ENCODE measurements at regions not wholly inside any gene's neighbourhood (a gene's known extent, or its start where the extent isn't known, plus 50 kb on each side); places are given as distances from the start of the nearest gene placed in this dataset.
"Not testable (repeated sequence)": the region's sequence is repeated elsewhere in the genome, so short reads cannot be mapped to it uniquely, and the experiment has no call there.

- H3K27ac ChIP-seq (ENCODE audit: low read depth in 1 of 2, low read length in 1 of 2) = no peak overlapping the region
- no peaks in the 10 kb centered on the region for H3K9me3 ChIP-seq (ENCODE audit: control insufficient read depth in 2 of 2, insufficient read depth in 1 of 2, low read length in 1 of 2)
- no peaks in the 10 kb centered on the region for H3K36me3 ChIP-seq (ENCODE audit: control insufficient read depth in 2 of 2, insufficient read depth in 2 of 2, low read length in 1 of 2)
- no peak overlapping the region for H3K4me3 ChIP-seq (ENCODE audit: low read length in 2 of 2)
- WGBS = 85% methylated on average over 2 of the region's 2 CpGs
- DNase-seq (ENCODE audit: low read depth in 6 of 9, low spot score in 9 of 9) = no peak
- no peaks in the 10 kb centered on the region for H3K27me3 ChIP-seq (ENCODE audit: control insufficient read depth in 2 of 2, insufficient read depth in 1 of 2, low read length in 1 of 2)
- H3K4me1 ChIP-seq (ENCODE audit: control insufficient read depth in 2 of 2, insufficient read depth in 2 of 2, low read length in 2 of 2) = no peaks in the 10 kb centered on the region
These were observed 432.5 kb downstream of the HS3ST3B1 start for GRCh38 chr17:14733376-14733775.

- H3K4me3 ChIP-seq (ENCODE audit: low read length in 2 of 2) = no peak overlapping the region
- H3K27ac ChIP-seq (ENCODE audit: low read depth in 1 of 2, low read length in 1 of 2) = no peak overlapping the region
- no peaks in the 10 kb centered on the region for H3K4me1 ChIP-seq (ENCODE audit: control insufficient read depth in 2 of 2, insufficient read depth in 2 of 2, low read length in 2 of 2)
- no peaks in the 10 kb centered on the region for H3K27me3 ChIP-seq (ENCODE audit: control insufficient read depth in 2 of 2, insufficient read depth in 1 of 2, low read length in 1 of 2)
- DNase-seq (ENCODE audit: low read depth in 6 of 9, low spot score in 9 of 9) = no peak
- WGBS = 98% methylated on average over 2 of the region's 2 CpGs
- H3K36me3 ChIP-seq (ENCODE audit: control insufficient read depth in 2 of 2, insufficient read depth in 2 of 2, low read length in 1 of 2) = no peaks in the 10 kb centered on the region
- H3K9me3 ChIP-seq (ENCODE audit: control insufficient read depth in 2 of 2, insufficient read depth in 1 of 2, low read length in 1 of 2) = no peaks in the 10 kb centered on the region
These were observed 431.3 kb downstream of the HS3ST3B1 start for GRCh38 chr17:14732211-14732610.

- DNase-seq (ENCODE audit: low read depth in 6 of 9, low spot score in 9 of 9) = no peak
- no peak overlapping the region for H3K4me3 ChIP-seq (ENCODE audit: low read length in 2 of 2)
- no peaks in the 10 kb centered on the region for H3K36me3 ChIP-seq (ENCODE audit: control insufficient read depth in 2 of 2, insufficient read depth in 2 of 2, low read length in 1 of 2)
- no peak overlapping the region for H3K27ac ChIP-seq (ENCODE audit: low read depth in 1 of 2, low read length in 1 of 2)
- no peaks in the 10 kb centered on the region for H3K4me1 ChIP-seq (ENCODE audit: control insufficient read depth in 2 of 2, insufficient read depth in 2 of 2, low read length in 2 of 2)
- WGBS = 69% methylated on average over 4 of the region's 4 CpGs
- no peaks in the 10 kb centered on the region for H3K9me3 ChIP-seq (ENCODE audit: control insufficient read depth in 2 of 2, insufficient read depth in 1 of 2, low read length in 1 of 2)
- no peaks in the 10 kb centered on the region for H3K27me3 ChIP-seq (ENCODE audit: control insufficient read depth in 2 of 2, insufficient read depth in 1 of 2, low read length in 1 of 2)
These were observed 430.7 kb downstream of the HS3ST3B1 start for GRCh38 chr17:14731591-14731990.

GRCh38 chr17:14730821-14731220, 429.9 kb downstream of the HS3ST3B1 start:
- H3K36me3 ChIP-seq (ENCODE audit: control insufficient read depth in 2 of 2, insufficient read depth in 2 of 2, low read length in 1 of 2) = no peaks in the 10 kb centered on the region
- no peaks in the 10 kb centered on the region for H3K9me3 ChIP-seq (ENCODE audit: control insufficient read depth in 2 of 2, insufficient read depth in 1 of 2, low read length in 1 of 2)
- no peaks in the 10 kb centered on the region for H3K4me1 ChIP-seq (ENCODE audit: control insufficient read depth in 2 of 2, insufficient read depth in 2 of 2, low read length in 2 of 2)
- 98% methylated on average over 2 of the region's 2 CpGs for WGBS
- H3K27ac ChIP-seq (ENCODE audit: low read depth in 1 of 2, low read length in 1 of 2) = no peak overlapping the region
- H3K27me3 ChIP-seq (ENCODE audit: control insufficient read depth in 2 of 2, insufficient read depth in 1 of 2, low read length in 1 of 2) = no peaks in the 10 kb centered on the region
- no peak overlapping the region for H3K4me3 ChIP-seq (ENCODE audit: low read length in 2 of 2)
- no peak for DNase-seq (ENCODE audit: low read depth in 6 of 9, low spot score in 9 of 9)

GRCh38 chr17:14725729-14726128, 424.8 kb downstream of the HS3ST3B1 start:
- WGBS = 96% methylated on average over 4 of the region's 4 CpGs
- Histone ChIP-seq H3K36me3 (ENCODE audit: control insufficient read depth in 2 of 2, insufficient read depth in 2 of 2, low read length in 1 of 2) (no peaks in the 10 kb centered on the region), H3K27ac (ENCODE audit: low read depth in 1 of 2, low read length in 1 of 2) (no peak overlapping the region), H3K4me1 (ENCODE audit: control insufficient read depth in 2 of 2, insufficient read depth in 2 of 2, low read length in 2 of 2) (no peaks in the 10 kb centered on the region), H3K4me3 (ENCODE audit: low read length in 2 of 2) (no peak overlapping the region), H3K9me3 (ENCODE audit: control insufficient read depth in 2 of 2, insufficient read depth in 1 of 2, low read length in 1 of 2) (no peaks in the 10 kb centered on the region), H3K27me3 (ENCODE audit: control insufficient read depth in 2 of 2, insufficient read depth in 1 of 2, low read length in 1 of 2) (no peaks in the 10 kb centered on the region)
- DNase-seq (ENCODE audit: low read depth in 6 of 9, low spot score in 9 of 9) = no peak

- Histone ChIP-seq H3K36me3 (ENCODE audit: control insufficient read depth in 2 of 2, insufficient read depth in 2 of 2, low read length in 1 of 2) (no peaks in the 10 kb centered on the region), H3K27ac (ENCODE audit: low read depth in 1 of 2, low read length in 1 of 2) (no peak overlapping the region), H3K9me3 (ENCODE audit: control insufficient read depth in 2 of 2, insufficient read depth in 1 of 2, low read length in 1 of 2) (no peaks in the 10 kb centered on the region), H3K4me3 (ENCODE audit: low read length in 2 of 2) (no peak overlapping the region), H3K4me1 (ENCODE audit: control insufficient read depth in 2 of 2, insufficient read depth in 2 of 2, low read length in 2 of 2) (no peaks in the 10 kb centered on the region), H3K27me3 (ENCODE audit: control insufficient read depth in 2 of 2, insufficient read depth in 1 of 2, low read length in 1 of 2) (no peaks in the 10 kb centered on the region)
- 96% methylated on average over 2 of the region's 2 CpGs for WGBS
- DNase-seq (ENCODE audit: low read depth in 6 of 9, low spot score in 9 of 9) = no peak
These were observed 423.9 kb downstream of the HS3ST3B1 start for GRCh38 chr17:14724770-14725169.

- H3K4me1 ChIP-seq (ENCODE audit: control insufficient read depth in 2 of 2, insufficient read depth in 2 of 2, low read length in 2 of 2); H3K27ac ChIP-seq (ENCODE audit: low read depth in 1 of 2, low read length in 1 of 2); H3K27me3 ChIP-seq (ENCODE audit: control insufficient read depth in 2 of 2, insufficient read depth in 1 of 2, low read length in 1 of 2); DNase-seq (ENCODE audit: low read depth in 6 of 9, low spot score in 9 of 9); H3K9me3 ChIP-seq (ENCODE audit: control insufficient read depth in 2 of 2, insufficient read depth in 1 of 2, low read length in 1 of 2); H3K4me3 ChIP-seq (ENCODE audit: low read length in 2 of 2); H3K36me3 ChIP-seq (ENCODE audit: control insufficient read depth in 2 of 2, insufficient read depth in 2 of 2, low read length in 1 of 2): not testable (repeated sequence)
- WGBS = 95% methylated on average over 1 of the region's 1 CpG
These were observed 422.5 kb downstream of the HS3ST3B1 start for GRCh38 chr17:14723349-14723748.

GRCh38 chr17:14719942-14720341, 419.1 kb downstream of the HS3ST3B1 start:
- H3K27ac ChIP-seq (ENCODE audit: low read depth in 1 of 2, low read length in 1 of 2) = no peak overlapping the region
- no peak for DNase-seq (ENCODE audit: low read depth in 6 of 9, low spot score in 9 of 9)
- H3K27me3 ChIP-seq (ENCODE audit: control insufficient read depth in 2 of 2, insufficient read depth in 1 of 2, low read length in 1 of 2) = no peaks in the 10 kb centered on the region
- WGBS = 96% methylated on average over 3 of the region's 3 CpGs
- no peak overlapping the region for H3K4me3 ChIP-seq (ENCODE audit: low read length in 2 of 2)
- no peaks in the 10 kb centered on the region for H3K9me3 ChIP-seq (ENCODE audit: control insufficient read depth in 2 of 2, insufficient read depth in 1 of 2, low read length in 1 of 2)
- H3K36me3 ChIP-seq (ENCODE audit: control insufficient read depth in 2 of 2, insufficient read depth in 2 of 2, low read length in 1 of 2) = no peaks in the 10 kb centered on the region
- H3K4me1 ChIP-seq (ENCODE audit: control insufficient read depth in 2 of 2, insufficient read depth in 2 of 2, low read length in 2 of 2) = peaks cover 9 to 11% of the 10 kb centered on the region in 2 donors

GRCh38 chr17:14717859-14718258, 417.0 kb downstream of the HS3ST3B1 start:
- peak in 4 of 9 donors; percentile 8 to 53 (median 18) for DNase-seq (ENCODE audit: low read depth in 6 of 9, low spot score in 9 of 9)
- Histone ChIP-seq H3K27me3 (ENCODE audit: control insufficient read depth in 2 of 2, insufficient read depth in 1 of 2, low read length in 1 of 2) (no peaks in the 10 kb centered on the region), H3K27ac (ENCODE audit: low read depth in 1 of 2, low read length in 1 of 2) (no peak overlapping the region), H3K4me1 (ENCODE audit: control insufficient read depth in 2 of 2, insufficient read depth in 2 of 2, low read length in 2 of 2) (peaks cover 9 to 11% of the 10 kb centered on the region in 2 donors), H3K36me3 (ENCODE audit: control insufficient read depth in 2 of 2, insufficient read depth in 2 of 2, low read length in 1 of 2) (no peaks in the 10 kb centered on the region), H3K4me3 (ENCODE audit: low read length in 2 of 2) (no peak overlapping the region), H3K9me3 (ENCODE audit: control insufficient read depth in 2 of 2, insufficient read depth in 1 of 2, low read length in 1 of 2) (no peaks in the 10 kb centered on the region)
- 26% methylated on average over 5 of the region's 5 CpGs for WGBS

- no peak for DNase-seq (ENCODE audit: low read depth in 6 of 9, low spot score in 9 of 9)
- H3K36me3 ChIP-seq (ENCODE audit: control insufficient read depth in 2 of 2, insufficient read depth in 2 of 2, low read length in 1 of 2) = no peaks in the 10 kb centered on the region
- H3K4me3 ChIP-seq (ENCODE audit: low read length in 2 of 2) = no peak overlapping the region
- H3K27me3 ChIP-seq (ENCODE audit: control insufficient read depth in 2 of 2, insufficient read depth in 1 of 2, low read length in 1 of 2) = no peaks in the 10 kb centered on the region
- H3K4me1 ChIP-seq (ENCODE audit: control insufficient read depth in 2 of 2, insufficient read depth in 2 of 2, low read length in 2 of 2) = peaks cover 9 to 11% of the 10 kb centered on the region in 2 donors
- H3K27ac ChIP-seq (ENCODE audit: low read depth in 1 of 2, low read length in 1 of 2) = no peak overlapping the region
- H3K9me3 ChIP-seq (ENCODE audit: control insufficient read depth in 2 of 2, insufficient read depth in 1 of 2, low read length in 1 of 2) = no peaks in the 10 kb centered on the region
These were observed 414.7 kb downstream of the HS3ST3B1 start for GRCh38 chr17:14715561-14715960.

Data from thymus (tissue), 11 donors.